SK-MEL-5 (cell line): ENCODE measurements at regions not wholly inside any gene's neighbourhood (a gene's known extent, or its start where the extent isn't known, plus 50 kb on each side); places are given as distances from the start of the nearest gene placed in this dataset.

Experiments used
- DNase-seq: peaks from one replicate; pipeline ENCODE4 v3.0.0-alpha.2; 2016; ENCODE audit warnings: low read depth, low spot score
- in situ Hi-C: cut with HindIII; loops from 2 replicates; pipeline ENCODE4 v1.10.0; 2016; ENCODE audit warnings: low sequenced_read_pairs, high pct_unique_total_duplicates, low pct_unique_long_range_greater_than_20kb

DNA sequence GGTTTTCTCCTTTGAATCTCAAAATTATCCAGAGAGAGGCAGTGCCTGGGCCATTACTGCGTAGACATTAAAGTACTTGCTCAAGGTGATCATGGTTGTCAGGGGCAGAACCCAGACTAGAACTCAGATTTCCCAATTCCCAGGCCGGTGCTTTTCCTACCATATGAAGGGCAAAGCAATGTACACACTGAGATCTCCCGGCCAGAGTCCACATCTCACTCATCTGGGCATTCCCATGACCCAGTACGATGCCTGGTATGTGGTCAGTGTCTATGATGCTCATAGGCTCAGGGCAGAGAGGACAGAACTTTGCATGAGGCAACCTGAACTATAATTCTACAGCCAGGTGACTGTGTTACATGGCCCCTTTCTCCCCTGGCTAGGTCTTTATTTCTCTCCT is 531.4 kb downstream of the TDRD15 start:
- no peak for DNase-seq
- in situ Hi-C loops = no loop called here

- no peak for DNase-seq
- in situ Hi-C loops = no loop called here
Observed at GRCh38 chr2:21656330-21657075, 532.7 kb downstream of the TDRD15 start.

GRCh38 chr2:21657445-21657844 is 533.7 kb downstream of the TDRD15 start:
- no peak for DNase-seq
- in situ Hi-C loops = no loop called here

- in situ Hi-C loops = no loop called here
- DNase-seq = no peak
Observed at GRCh38 chr2:21658269-21658668, 534.5 kb downstream of the TDRD15 start.

DNA sequence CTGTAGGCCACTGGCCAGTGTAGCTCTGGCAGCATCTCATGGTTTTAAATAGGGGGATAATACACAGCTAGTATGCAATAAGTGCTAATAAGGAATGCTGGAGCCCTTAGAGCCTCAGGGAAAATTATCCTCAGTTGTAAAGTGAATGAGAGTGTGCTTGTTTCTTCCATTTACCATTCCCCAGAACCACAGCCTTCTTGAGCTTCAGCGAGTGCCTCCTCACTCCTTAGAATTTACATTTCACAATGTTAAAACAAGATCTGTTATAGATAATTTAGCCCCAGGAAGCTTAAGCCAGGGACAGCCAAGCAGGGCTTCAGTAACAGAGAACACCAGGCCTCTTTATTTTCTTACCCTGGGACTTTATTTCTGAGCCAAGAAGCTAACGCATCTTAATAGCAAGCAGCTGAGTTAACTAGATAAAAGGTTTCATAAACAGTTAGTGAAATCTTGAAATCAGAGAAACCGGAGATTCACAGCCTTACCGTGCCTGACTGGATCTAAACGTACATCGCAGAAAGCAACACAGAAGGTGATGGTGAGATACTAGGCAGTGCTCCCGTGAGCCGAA is 535.2 kb downstream of the TDRD15 start:
- in situ Hi-C loops = no loop called here
- DNase-seq = no peak

DNA sequence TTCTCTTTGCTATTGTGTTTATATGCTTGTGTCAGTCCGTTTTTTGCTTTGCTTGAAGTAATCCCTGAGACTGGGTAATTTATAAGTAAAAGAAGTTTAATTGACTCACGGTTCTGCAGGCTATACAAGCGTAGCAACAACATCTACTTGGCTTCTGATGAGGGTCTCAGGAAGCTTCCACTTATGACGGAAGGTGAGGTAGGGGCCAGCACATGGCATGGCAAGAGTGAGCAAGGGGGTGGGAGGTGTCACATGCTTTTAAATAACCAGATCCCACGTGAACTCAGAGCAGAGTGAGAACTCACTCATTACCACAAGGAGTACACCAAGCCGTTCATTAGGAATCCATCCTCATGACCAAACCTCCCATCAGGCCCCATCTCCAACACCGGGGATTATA is 540.3 kb downstream of the TDRD15 start:
- in situ Hi-C loops = no loop called here

GRCh38 chr2:21667638-21668037 is 543.9 kb downstream of the TDRD15 start:
- in situ Hi-C loops = no loop called here
- no peak for DNase-seq

More for the DNA sequence above, 540.3 kb downstream of the TDRD15 start:
- no peak for DNase-seq

GRCh38 chr2:21668078-21668710 is 544.4 kb downstream of the TDRD15 start:
- no peak for DNase-seq
- in situ Hi-C loops = no loop called here

GRCh38 chr2:21676041-21676440 is 552.3 kb downstream of the TDRD15 start:
- in situ Hi-C loops = no loop called here
- DNase-seq = no peak

DNA sequence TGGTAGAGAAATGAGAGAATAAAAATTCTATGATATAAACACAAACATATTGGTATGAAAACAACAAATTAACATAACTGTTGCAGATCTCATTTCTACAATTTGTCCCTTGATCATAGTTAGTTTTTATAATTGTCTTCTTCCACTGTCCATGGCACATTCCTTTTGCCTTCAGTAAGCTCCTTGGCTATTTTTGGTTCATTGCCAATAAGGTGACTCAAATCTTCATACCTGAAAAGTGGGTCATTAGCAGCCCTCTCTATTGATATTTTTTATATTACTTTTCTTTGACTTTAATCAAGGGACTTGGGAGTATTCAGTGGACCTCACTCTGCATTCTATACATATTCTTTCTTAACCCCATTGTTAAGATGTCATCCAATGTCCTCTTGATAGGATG is 552.9 kb downstream of the TDRD15 start:
- in situ Hi-C loops = no loop called here
- DNase-seq = no peak

- in situ Hi-C loops = no loop called here
- DNase-seq = no peak
Observed at GRCh38 chr2:21683838-21684237, 560.1 kb downstream of the TDRD15 start.

DNA sequence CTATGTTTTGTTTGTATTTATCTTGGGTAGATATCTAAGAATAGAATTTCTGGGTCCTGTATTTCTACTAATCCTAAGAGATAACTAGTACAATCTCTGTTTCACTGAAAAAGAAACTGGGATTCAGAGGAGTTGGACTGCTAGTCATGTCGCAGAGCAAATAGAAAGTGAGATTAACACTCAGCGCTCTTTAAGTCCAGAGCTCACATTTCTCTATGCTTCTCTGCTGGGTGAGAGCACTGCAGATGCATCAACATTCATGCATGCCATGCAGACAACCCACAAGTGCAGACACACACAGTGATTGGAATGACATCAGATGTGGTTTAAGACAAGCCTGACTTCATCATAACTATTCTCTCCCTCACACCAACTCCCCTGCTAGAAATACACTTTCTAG is 563.8 kb downstream of the TDRD15 start:
- in situ Hi-C loops = no loop called here

GRCh38 chr2:21690005-21690404 is 566.2 kb downstream of the TDRD15 start:
- in situ Hi-C loops = no loop called here
- no peak for DNase-seq

More for the DNA sequence above, 563.8 kb downstream of the TDRD15 start:
- DNase-seq = no peak

DNA sequence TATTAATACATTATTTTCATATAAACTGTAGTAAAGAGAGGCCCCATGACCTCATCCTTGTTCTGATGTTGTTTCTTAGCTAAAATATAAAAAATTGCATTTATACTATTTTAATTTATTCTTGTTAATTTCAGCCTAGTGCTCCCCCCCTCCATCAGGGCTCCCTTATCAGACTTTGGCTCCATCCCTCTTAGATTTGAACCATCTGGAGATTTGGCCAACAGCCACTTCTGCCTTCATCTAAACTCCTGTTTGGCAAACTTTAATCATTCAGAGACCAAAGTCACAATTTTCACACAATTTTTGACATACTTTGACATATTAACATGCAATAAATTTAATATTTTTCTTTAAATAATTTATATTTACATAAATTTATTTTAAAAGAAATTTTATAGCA is 569.3 kb downstream of the TDRD15 start:
- no peak for DNase-seq
- in situ Hi-C loops = no loop called here

- in situ Hi-C loops = no loop called here
- DNase-seq = no peak
Observed at GRCh38 chr2:21694079-21694878, 570.5 kb downstream of the TDRD15 start.

DNA sequence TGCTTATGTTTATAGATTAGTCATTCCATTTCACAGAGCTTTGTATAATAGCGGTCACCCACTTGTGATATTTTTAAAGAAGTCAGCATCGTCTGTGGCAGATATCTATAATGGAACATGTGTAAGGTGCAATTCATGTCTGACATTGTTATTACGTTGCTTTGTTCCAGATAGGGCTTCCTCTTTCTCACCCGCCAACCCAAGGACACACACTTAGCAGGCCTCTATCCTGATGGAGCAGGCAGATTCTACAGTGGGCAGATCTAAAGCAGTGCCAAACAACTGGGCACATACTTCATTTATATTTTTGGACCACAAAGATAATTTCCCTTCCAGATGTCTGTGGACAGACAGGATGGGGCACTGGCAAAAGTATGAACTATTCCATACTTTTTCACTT is 573.1 kb downstream of the TDRD15 start:
- DNase-seq = no peak
- in situ Hi-C loops = no loop called here

DNA sequence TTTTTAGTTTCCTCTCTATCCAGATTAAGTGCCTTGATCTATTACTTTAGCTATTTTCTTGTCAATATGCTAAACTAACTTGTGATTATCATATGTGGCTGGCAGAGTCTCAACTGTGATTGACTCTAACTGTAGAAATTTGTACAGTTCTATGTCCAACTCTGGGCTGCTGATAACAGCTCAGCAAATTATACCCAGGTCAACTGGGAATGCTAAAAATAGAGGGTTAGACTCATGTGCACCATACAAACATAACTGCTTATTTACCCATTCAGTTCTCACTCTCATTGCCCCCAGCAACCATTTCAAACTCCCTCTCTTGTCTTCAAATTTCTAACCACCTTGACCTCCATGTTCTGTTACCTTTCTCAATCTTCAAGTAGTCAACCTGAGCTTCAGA is 576.9 kb downstream of the TDRD15 start:
- DNase-seq = no peak
- in situ Hi-C loops = no loop called here

DNA sequence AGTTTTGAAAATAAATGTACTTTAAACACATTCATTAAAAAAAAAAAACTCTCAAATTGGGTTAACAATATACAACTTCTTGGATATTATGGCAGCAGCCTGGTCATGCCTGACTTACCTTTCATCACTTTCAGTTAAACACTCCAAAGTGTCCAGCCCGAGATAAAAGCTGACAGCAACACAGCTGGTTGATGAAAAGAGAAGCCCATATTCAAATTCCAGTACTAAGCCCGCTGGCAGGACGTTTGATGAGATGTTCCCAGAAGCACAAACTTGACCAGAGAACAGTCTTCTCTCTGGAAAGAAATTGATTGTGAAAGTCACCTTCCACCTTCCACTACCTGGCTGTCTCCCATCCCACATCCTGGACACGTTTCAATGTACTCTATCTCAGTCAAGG is 586.3 kb downstream of the TDRD15 start:
- in situ Hi-C loops = no loop called here
- DNase-seq = no peak
